ENCODE measurements at regions not wholly inside any gene's neighbourhood (a gene's known extent, or its start where the extent isn't known, plus 50 kb on each side); places are given as distances from the start of the nearest gene placed in this dataset.

- TF ChIP-seq CTCF (IDR thresholded peaks at IDR 0.05) (no peak), POLR2A (IDR thresholded peaks at IDR 0.05; ENCODE audit: low read depth) (no peak), POLR2AphosphoS5 (IDR thresholded peaks at IDR 0.05) (no peak), EP300 (IDR thresholded peaks at IDR 0.05) (no peak)
Observed at GRCh38 chr1:198408716-198409115, 131.8 kb downstream of the ATP6V1G3 start.

Measured in esophagus muscularis mucosa (tissue), 4 donors.